HG03342 (cell line): ENCODE measurements at regions not wholly inside any gene's neighbourhood (a gene's known extent, or its start where the extent isn't known, plus 50 kb on each side); places are given as distances from the start of the nearest gene placed in this dataset.

Experiments
- ATAC-seq: cut with Tn5 transposase; IDR thresholded peaks from one replicate; pipeline ENCODE4 v1.9.1; 2021; ENCODE audit warnings: mild to moderate bottlenecking, moderate library complexity; ENCODE audit not compliant: unreplicated experiment

GRCh38 chr2:126825316-126825715 lies 73.4 kb upstream of the TEX51 start:
- ATAC-seq: no peak

- ATAC-seq: no peak
Observed at GRCh38 chr2:126826491-126826890, 72.2 kb upstream of the TEX51 start.

- ATAC-seq: no peak
Observed at GRCh38 chr2:126827371-126827770, 71.3 kb upstream of the TEX51 start.

- ATAC-seq: no peak
Observed at GRCh38 chr2:126828051-126828450, 70.6 kb upstream of the TEX51 start.

- no peak for ATAC-seq
Observed at GRCh38 chr2:126828491-126828890, 70.2 kb upstream of the TEX51 start.

GRCh38 chr2:126831234-126832005 lies 67.3 kb upstream of the TEX51 start:
- ATAC-seq: no peak

- no peak for ATAC-seq
Observed at GRCh38 chr2:126832014-126832413, 66.7 kb upstream of the TEX51 start.

- no peak for ATAC-seq
Observed at GRCh38 chr2:126832757-126833156, 65.9 kb upstream of the TEX51 start.

GRCh38 chr2:126834006-126834659 lies 64.6 kb upstream of the TEX51 start:
- no peak for ATAC-seq

- no peak for ATAC-seq
Observed at GRCh38 chr2:126835261-126835660, 63.4 kb upstream of the TEX51 start.

- no peak for ATAC-seq
Observed at GRCh38 chr2:126835831-126836230, 62.9 kb upstream of the TEX51 start.

GRCh38 chr2:126836761-126837679 lies 61.7 kb upstream of the TEX51 start:
- no peak for ATAC-seq

- no peak for ATAC-seq
Observed at GRCh38 chr2:126837966-126838715, 60.5 kb upstream of the TEX51 start.

- no peak for ATAC-seq
Observed at GRCh38 chr2:126838716-126838985, 60.0 kb upstream of the TEX51 start.

GRCh38 chr2:126839796-126840195 lies 58.9 kb upstream of the TEX51 start:
- ATAC-seq: no peak

- ATAC-seq: no peak
Observed at GRCh38 chr2:126843081-126843480, 55.6 kb upstream of the TEX51 start.

GRCh38 chr2:126846241-126846640 lies 52.4 kb upstream of the TEX51 start:
- no peak for ATAC-seq
